ENCODE measurements at regions not wholly inside any gene's neighbourhood (a gene's known extent, or its start where the extent isn't known, plus 50 kb on each side); places are given as distances from the start of the nearest gene placed in this dataset.
"Not testable (repeated sequence)": the region's sequence is repeated elsewhere in the genome, so short reads cannot be mapped to it uniquely, and the experiment has no call there.

DNA sequence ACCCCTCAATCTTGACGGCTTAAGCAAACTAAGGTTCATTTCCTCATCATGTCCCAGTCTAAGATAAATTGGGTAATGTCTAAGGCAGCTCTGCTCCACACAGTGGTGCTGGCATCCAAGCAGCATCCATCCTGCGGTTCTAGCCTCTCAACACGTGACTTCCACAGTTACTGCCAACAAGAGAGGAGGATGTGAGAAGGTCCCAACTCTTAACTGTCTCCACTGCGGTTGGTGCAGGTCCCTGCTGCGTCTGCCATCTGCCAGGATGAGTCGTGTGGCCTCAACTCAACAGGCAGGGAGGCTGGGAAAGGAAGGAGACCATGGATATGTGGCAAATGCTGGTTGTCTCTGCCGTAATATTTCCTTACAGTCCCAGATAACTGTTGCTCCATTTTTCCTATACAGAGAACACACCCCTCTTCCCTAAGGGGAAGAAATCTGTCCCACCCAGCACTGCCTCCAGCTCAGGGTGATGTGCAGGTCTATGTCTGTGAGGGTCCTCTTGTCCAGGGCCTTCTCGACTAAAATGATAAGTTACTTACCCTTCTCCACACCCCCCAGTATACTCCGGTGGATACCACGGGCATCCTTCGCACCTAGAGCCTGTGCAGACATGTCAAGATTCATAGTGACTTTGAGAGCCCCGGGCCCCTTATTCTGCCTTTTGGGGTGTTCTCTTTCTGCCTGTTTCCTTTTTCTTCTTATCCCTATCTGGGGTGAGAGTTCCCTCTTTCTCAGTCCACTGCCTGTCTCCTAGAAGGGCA lies 64.7 kb downstream of the KCNJ18 start:
- Histone ChIP-seq H3K27ac (ENCODE audit: low read depth, low read length, poor library complexity, severe bottlenecking) (no peak overlapping the region), H2AFZ (ENCODE audit: low read length) (no peak overlapping the region), H3K9me3 (ENCODE audit: low read length) (no peaks in the 10 kb centered on the region), H4K20me1 (ENCODE audit: insufficient read depth, low read length) (no peaks in the 10 kb centered on the region), H3K36me3 (ENCODE audit: insufficient read depth, low read length) (no peaks in the 10 kb centered on the region), H3K4me2 (ENCODE audit: low read length) (no peak overlapping the region), H3K4me3 (ENCODE audit: low read depth, low read length, poor library complexity, severe bottlenecking) (no peak overlapping the region), H3K79me2 (ENCODE audit: insufficient read depth, low read depth, low read length) (no peaks in the 10 kb centered on the region), H3K9me2 (ENCODE audit: insufficient read depth, low read length) (no peaks in the 10 kb centered on the region), H3K4me1 (ENCODE audit: insufficient read depth, low read length, poor library complexity, severe bottlenecking) (peaks cover 4% of the 10 kb centered on the region)
- no peak for DNase-seq (ENCODE audit: low spot score)
- no peak for TF ChIP-seq EZH2phosphoT487 (IDR thresholded peaks at IDR 0.05; ENCODE audit: borderline replicate concordance, low read depth, low read length)
- TF ChIP-seq, protein P1, sequence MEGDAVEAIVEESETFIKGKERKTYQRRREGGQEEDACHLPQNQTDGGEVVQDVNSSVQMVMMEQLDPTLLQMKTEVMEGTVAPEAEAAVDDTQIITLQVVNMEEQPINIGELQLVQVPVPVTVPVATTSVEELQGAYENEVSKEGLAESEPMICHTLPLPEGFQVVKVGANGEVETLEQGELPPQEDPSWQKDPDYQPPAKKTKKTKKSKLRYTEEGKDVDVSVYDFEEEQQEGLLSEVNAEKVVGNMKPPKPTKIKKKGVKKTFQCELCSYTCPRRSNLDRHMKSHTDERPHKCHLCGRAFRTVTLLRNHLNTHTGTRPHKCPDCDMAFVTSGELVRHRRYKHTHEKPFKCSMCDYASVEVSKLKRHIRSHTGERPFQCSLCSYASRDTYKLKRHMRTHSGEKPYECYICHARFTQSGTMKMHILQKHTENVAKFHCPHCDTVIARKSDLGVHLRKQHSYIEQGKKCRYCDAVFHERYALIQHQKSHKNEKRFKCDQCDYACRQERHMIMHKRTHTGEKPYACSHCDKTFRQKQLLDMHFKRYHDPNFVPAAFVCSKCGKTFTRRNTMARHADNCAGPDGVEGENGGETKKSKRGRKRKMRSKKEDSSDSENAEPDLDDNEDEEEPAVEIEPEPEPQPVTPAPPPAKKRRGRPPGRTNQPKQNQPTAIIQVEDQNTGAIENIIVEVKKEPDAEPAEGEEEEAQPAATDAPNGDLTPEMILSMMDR (conservative IDR thresholded peaks at IDR 0.05; ENCODE audit: low read length) = no peak
- POLR2A ChIA-PET = no interaction called here
- intact Hi-C loops (cut with micrococcal nuclease; ENCODE audit: unreplicated experiment) = no loop called here
- CTCF ChIA-PET (ENCODE audit: unreplicated experiment) = no interaction called here
- BruUV-seq (replicated peaks) = no TSS peak

DNA sequence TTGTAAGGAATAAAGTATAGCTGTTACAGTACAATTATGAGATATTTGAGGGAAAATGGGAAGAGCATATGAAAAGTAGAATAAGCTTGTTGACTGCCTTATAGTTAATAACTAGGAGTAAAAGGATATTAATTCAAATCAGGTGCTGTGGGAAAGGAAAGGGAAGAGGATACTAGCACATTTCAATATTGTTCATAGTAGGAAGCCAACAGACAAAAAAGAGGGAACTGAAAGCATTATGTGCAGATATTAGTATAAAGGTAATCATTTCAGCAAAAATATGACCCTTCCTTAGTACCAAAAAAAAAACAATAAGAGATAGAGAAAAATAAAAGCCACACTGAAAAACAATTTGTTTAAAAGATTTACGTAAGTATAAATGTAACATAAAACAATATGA lies 67.3 kb downstream of the KCNJ18 start:
- H4K20me1 ChIP-seq (ENCODE audit: insufficient read depth, low read length); intact Hi-C loops (cut with micrococcal nuclease; ENCODE audit: unreplicated experiment); H3K9me3 ChIP-seq (ENCODE audit: low read length); H3K79me2 ChIP-seq (ENCODE audit: insufficient read depth, low read depth, low read length); H3K27ac ChIP-seq (ENCODE audit: low read depth, low read length, poor library complexity, severe bottlenecking); H3K4me1 ChIP-seq (ENCODE audit: insufficient read depth, low read length, poor library complexity, severe bottlenecking); DNase-seq (ENCODE audit: low spot score); POLR2A ChIA-PET; H2AFZ ChIP-seq (ENCODE audit: low read length); H3K36me3 ChIP-seq (ENCODE audit: insufficient read depth, low read length); H3K4me3 ChIP-seq (ENCODE audit: low read depth, low read length, poor library complexity, severe bottlenecking); CTCF ChIA-PET (ENCODE audit: unreplicated experiment); H3K9me2 ChIP-seq (ENCODE audit: insufficient read depth, low read length); BruUV-seq (replicated peaks): not testable (repeated sequence)
- 0 out of 2 replicates have a peak overlapping the region, but pooled peaks have one; percentile 9 for H3K4me2 ChIP-seq (ENCODE audit: low read length)

DNA sequence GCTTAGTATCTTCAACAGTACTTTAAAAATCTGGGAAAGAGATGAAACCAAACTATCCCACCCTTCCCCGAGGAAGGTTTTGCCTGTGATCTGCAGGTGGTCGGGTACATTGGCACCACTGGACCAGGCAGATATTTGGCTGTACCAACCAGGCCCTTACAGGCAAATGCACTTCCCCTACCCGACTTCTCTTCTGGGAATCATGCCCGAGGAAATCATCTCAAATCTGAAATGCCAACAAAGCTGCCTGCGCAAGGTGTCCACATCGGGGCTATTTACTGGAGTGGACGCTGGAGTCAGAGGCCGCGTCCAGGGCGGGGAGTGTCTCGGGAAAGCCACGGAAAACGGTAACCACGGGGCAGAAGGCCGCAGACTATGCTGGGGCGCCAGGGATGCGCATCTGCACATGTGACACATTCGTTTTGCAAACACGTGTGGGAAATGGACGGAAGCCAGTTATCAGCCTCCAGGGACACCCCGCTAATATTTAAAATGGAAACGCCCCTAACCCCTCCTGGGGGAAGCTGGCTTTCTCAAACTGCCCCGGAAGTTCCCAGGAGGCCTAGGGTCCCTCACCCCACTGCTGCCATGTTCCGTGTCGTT lies 71.5 kb downstream of the KCNJ18 start:
- H3K4me1 ChIP-seq (ENCODE audit: insufficient read depth, low read length, poor library complexity, severe bottlenecking); intact Hi-C loops (cut with micrococcal nuclease; ENCODE audit: unreplicated experiment); DNase-seq (ENCODE audit: low spot score); H2AFZ ChIP-seq (ENCODE audit: low read length); H3K36me3 ChIP-seq (ENCODE audit: insufficient read depth, low read length); H3K79me2 ChIP-seq (ENCODE audit: insufficient read depth, low read depth, low read length); POLR2A ChIA-PET; CTCF ChIA-PET (ENCODE audit: unreplicated experiment); H3K9me3 ChIP-seq (ENCODE audit: low read length); H3K27ac ChIP-seq (ENCODE audit: low read depth, low read length, poor library complexity, severe bottlenecking); BruUV-seq (replicated peaks); H3K9me2 ChIP-seq (ENCODE audit: insufficient read depth, low read length); H3K4me3 ChIP-seq (ENCODE audit: low read depth, low read length, poor library complexity, severe bottlenecking); H3K4me2 ChIP-seq (ENCODE audit: low read length); H4K20me1 ChIP-seq (ENCODE audit: insufficient read depth, low read length): not testable (repeated sequence)

DNA sequence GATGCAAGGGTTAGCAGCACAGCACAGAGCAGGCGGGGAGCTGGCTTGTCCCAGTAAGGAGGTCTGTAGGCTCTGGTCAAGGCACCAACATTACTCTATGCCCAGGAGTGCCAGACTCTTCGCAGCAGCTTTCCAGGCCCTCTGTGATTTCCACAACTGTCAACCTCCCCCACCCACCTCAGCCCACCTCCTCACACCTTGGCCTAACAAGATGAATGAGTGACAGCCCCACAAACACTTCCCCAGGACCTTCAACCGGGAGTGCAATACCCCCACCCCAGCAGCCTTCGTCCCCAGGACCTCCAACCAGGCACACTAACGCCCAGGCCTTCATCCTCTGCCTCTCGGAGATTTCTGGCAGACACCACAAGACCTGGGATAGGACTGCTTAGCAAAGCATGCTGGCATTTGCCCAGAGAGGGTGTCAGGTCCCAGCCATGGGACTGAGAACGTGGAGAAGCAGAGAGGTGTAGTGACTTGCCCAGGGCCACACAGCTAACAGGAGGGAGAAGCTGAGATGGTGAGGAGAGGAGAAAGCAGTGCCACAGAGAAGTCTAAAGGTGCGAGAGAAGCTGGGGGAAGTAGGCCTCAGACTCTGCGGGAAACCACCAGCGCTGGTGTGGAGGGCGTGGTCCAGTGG lies 73.4 kb downstream of the KCNJ18 start:
- H3K36me3 ChIP-seq (ENCODE audit: insufficient read depth, low read length); BruUV-seq (replicated peaks); H3K9me2 ChIP-seq (ENCODE audit: insufficient read depth, low read length); H3K9me3 ChIP-seq (ENCODE audit: low read length); intact Hi-C loops (cut with micrococcal nuclease; ENCODE audit: unreplicated experiment); H3K79me2 ChIP-seq (ENCODE audit: insufficient read depth, low read depth, low read length); H2AFZ ChIP-seq (ENCODE audit: low read length); H4K20me1 ChIP-seq (ENCODE audit: insufficient read depth, low read length); H3K4me2 ChIP-seq (ENCODE audit: low read length); H3K4me1 ChIP-seq (ENCODE audit: insufficient read depth, low read length, poor library complexity, severe bottlenecking); H3K27ac ChIP-seq (ENCODE audit: low read depth, low read length, poor library complexity, severe bottlenecking); DNase-seq (ENCODE audit: low spot score); POLR2A ChIA-PET; CTCF ChIA-PET (ENCODE audit: unreplicated experiment); H3K4me3 ChIP-seq (ENCODE audit: low read depth, low read length, poor library complexity, severe bottlenecking): not testable (repeated sequence)

DNA sequence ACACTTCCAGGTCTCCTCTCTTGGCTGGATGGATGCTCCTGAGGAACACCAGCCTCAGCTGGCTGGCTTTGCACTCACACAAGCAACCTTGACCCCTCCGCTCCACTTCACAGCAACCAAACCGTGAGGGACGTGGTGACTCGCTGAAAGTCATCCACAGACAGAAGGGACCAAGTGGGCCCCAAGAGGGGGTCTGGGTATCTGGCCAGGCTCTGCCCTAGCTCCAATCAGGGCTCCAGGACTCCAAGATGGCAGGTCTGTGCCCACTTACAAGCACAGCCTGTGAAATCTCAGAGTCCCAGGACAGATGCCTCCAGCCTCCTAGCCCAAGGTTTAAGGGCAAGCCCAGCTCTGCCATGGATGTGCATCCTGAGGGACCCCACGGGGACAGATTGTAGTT lies 74.2 kb downstream of the KCNJ18 start:
- H3K4me1 ChIP-seq (ENCODE audit: insufficient read depth, low read length, poor library complexity, severe bottlenecking); H3K36me3 ChIP-seq (ENCODE audit: insufficient read depth, low read length); BruUV-seq (replicated peaks); H3K79me2 ChIP-seq (ENCODE audit: insufficient read depth, low read depth, low read length); POLR2A ChIA-PET; H3K4me3 ChIP-seq (ENCODE audit: low read depth, low read length, poor library complexity, severe bottlenecking); CTCF ChIA-PET (ENCODE audit: unreplicated experiment); H3K9me3 ChIP-seq (ENCODE audit: low read length); H3K9me2 ChIP-seq (ENCODE audit: insufficient read depth, low read length); H3K27ac ChIP-seq (ENCODE audit: low read depth, low read length, poor library complexity, severe bottlenecking); H4K20me1 ChIP-seq (ENCODE audit: insufficient read depth, low read length); H2AFZ ChIP-seq (ENCODE audit: low read length); DNase-seq (ENCODE audit: low spot score); intact Hi-C loops (cut with micrococcal nuclease; ENCODE audit: unreplicated experiment); H3K4me2 ChIP-seq (ENCODE audit: low read length): not testable (repeated sequence)
